WTC11 (cell line): ENCODE measurements at regions not wholly inside any gene's neighbourhood (a gene's known extent, or its start where the extent isn't known, plus 50 kb on each side); places are given as distances from the start of the nearest gene placed in this dataset.

ENCODE experiments used
- ATAC-seq: fragments of 200-7000 bp; cut with Tn5 transposase; 2 replicates; pipeline ENCODE4 v1.10.0; 2021; ENCODE audit warnings: mild to moderate bottlenecking, moderate library complexity
- CTCF ChIA-PET: fragments of 300-600 bp; sonication (Branson Sonifier 250); formaldehyde crosslinking; loops from one replicate; lab custom pipeline; 2021; ENCODE audit warnings: antibody characterized with exemption; lab: Charles Lee
- POLR2A ChIA-PET: fragments of 350-600 bp; sonication (Branson Sonifier 250); formaldehyde crosslinking; loops from one replicate; lab custom pipeline; 2021; ENCODE audit warnings: antibody characterized with exemption; lab: Charles Lee
- DNase-seq: peaks from one replicate; pipeline ENCODE4 v3.0.0; 2021; ENCODE audit warnings: low spot score
- H3K27ac Mint-ChIP-seq: 2 replicates; pipeline ENCODE4 v1.8.0; 2021; ENCODE audit warnings: mixed read lengths
- H3K27me3 Mint-ChIP-seq: 2 replicates; pipeline ENCODE4 v1.8.0; 2021; ENCODE audit warnings: low read depth, mild to moderate bottlenecking, moderate library complexity, mixed read lengths
- H3K36me3 Mint-ChIP-seq: 2 replicates; pipeline ENCODE4 v1.8.0; 2021; ENCODE audit warnings: mixed read lengths
- H3K4me1 Mint-ChIP-seq: 2 replicates; pipeline ENCODE4 v1.8.0; 2022; ENCODE audit warnings: mixed read lengths
- H3K4me3 Mint-ChIP-seq: 2 replicates; pipeline ENCODE4 v1.8.0; 2021; ENCODE audit warnings: mild to moderate bottlenecking, moderate library complexity, mixed read lengths
- H3K9me3 Mint-ChIP-seq: 2 replicates; pipeline ENCODE4 v1.8.0; 2021; ENCODE audit warnings: mixed read lengths
- ATF1 ChIP-seq: sonication (generic); formaldehyde crosslinking; IDR thresholded peaks from 2 replicates; pipeline ENCODE4 v1.8.1; 2023; ENCODE audit warnings: mild to moderate bottlenecking, moderate library complexity, missing genetic modification reagents
- ATF2 ChIP-seq: sonication (generic); formaldehyde crosslinking; IDR thresholded peaks from 2 replicates; pipeline ENCODE4 v1.8.1; 2022; ENCODE audit warnings: low read depth, missing genetic modification reagents, borderline replicate concordance
- E2F1 ChIP-seq: sonication (generic); formaldehyde crosslinking; IDR thresholded peaks from 2 replicates; pipeline ENCODE4 v1.8.0; 2022; ENCODE audit warnings: mild to moderate bottlenecking, missing genetic modification reagents
- ELF4 ChIP-seq: sonication (generic); formaldehyde crosslinking; IDR thresholded peaks from 2 replicates; pipeline ENCODE4 v1.8.1; 2022; ENCODE audit warnings: low read depth, mild to moderate bottlenecking, moderate library complexity, missing genetic modification reagents
- EMX1 ChIP-seq: fragments of 250-450 bp; sonication (Bioruptor Pico); IDR thresholded peaks from 2 replicates; pipeline ENCODE4 v1.8.0; 2021; ENCODE audit warnings: mild to moderate bottlenecking
- GABPB1 ChIP-seq: sonication (generic); formaldehyde crosslinking; IDR thresholded peaks from 2 replicates; pipeline ENCODE4 v1.8.1; 2023; ENCODE audit warnings: mild to moderate bottlenecking, missing genetic modification reagents
- IRF1 ChIP-seq: sonication (generic); formaldehyde crosslinking; IDR thresholded peaks from 2 replicates; pipeline ENCODE4 v1.8.0; 2023; ENCODE audit warnings: missing genetic modification reagents
- IRF2 ChIP-seq: sonication (generic); formaldehyde crosslinking; IDR thresholded peaks from 2 replicates; pipeline ENCODE4 v1.8.0; 2022; ENCODE audit warnings: low read depth, missing genetic modification reagents, borderline replicate concordance
- KAT7 ChIP-seq: sonication (generic); formaldehyde crosslinking; IDR thresholded peaks from 2 replicates; pipeline ENCODE4 v1.8.1; 2023; ENCODE audit warnings: missing genetic modification reagents, mild to moderate bottlenecking, borderline replicate concordance
- MLX ChIP-seq: sonication (generic); formaldehyde crosslinking; IDR thresholded peaks from 2 replicates; pipeline ENCODE4 v1.8.1; 2023; ENCODE audit warnings: mild to moderate bottlenecking, missing genetic modification reagents, moderate library complexity
- NFATC4 ChIP-seq: fragments of 250-450 bp; sonication (Bioruptor Pico); IDR thresholded peaks from 2 replicates; pipeline ENCODE4 v1.9.0; 2021; ENCODE audit warnings: mild to moderate bottlenecking
- NFYB ChIP-seq: sonication (generic); formaldehyde crosslinking; conservative IDR thresholded peaks from 2 replicates; pipeline ENCODE4 v1.8.0; 2022; ENCODE audit warnings: low read depth, missing genetic modification reagents
- STAT6 ChIP-seq: sonication (generic); formaldehyde crosslinking; conservative IDR thresholded peaks from 2 replicates; pipeline ENCODE4 v1.8.1; 2023; ENCODE audit warnings: mild to moderate bottlenecking, low read depth, missing genetic modification reagents, moderate library complexity
- TEAD1 ChIP-seq: sonication (generic); formaldehyde crosslinking; IDR thresholded peaks from 2 replicates; pipeline ENCODE4 v1.8.0; 2022; ENCODE audit warnings: mild to moderate bottlenecking, missing genetic modification reagents
- TP53 ChIP-seq: sonication (generic); formaldehyde crosslinking; IDR thresholded peaks from 2 replicates; pipeline ENCODE4 v1.8.1; 2023; ENCODE audit warnings: mild to moderate bottlenecking, missing genetic modification reagents
- ZNF121 ChIP-seq: sonication (generic); formaldehyde crosslinking; IDR thresholded peaks from 2 replicates; pipeline ENCODE4 v1.8.0; 2023; ENCODE audit warnings: missing genetic modification reagents
- ZNF138 ChIP-seq: sonication (generic); formaldehyde crosslinking; conservative IDR thresholded peaks from 2 replicates; pipeline ENCODE4 v1.8.1; 2022; ENCODE audit warnings: mild to moderate bottlenecking, moderate library complexity, missing genetic modification reagents
- ZNF512 ChIP-seq: sonication (generic); formaldehyde crosslinking; IDR thresholded peaks from 2 replicates; pipeline ENCODE4 v1.8.1; 2022; ENCODE audit warnings: missing genetic modification reagents, borderline replicate concordance
- ZSCAN18 ChIP-seq: fragments of 250-450 bp; sonication (Bioruptor Pico); IDR thresholded peaks from 2 replicates; pipeline ENCODE4 v2.1.2; 2022; ENCODE audit warnings: mild to moderate bottlenecking, moderate library complexity

GRCh38 chr13:37927561-37927960 is 58.0 kb upstream of the TRPC4 start:
- no peak for ATAC-seq
- POLR2A ChIA-PET = interaction anchor here (0.6 kb wide), 1 partner anchor 245 kb away, joined by 3 read pairs; no protein-coding TSS in a partner anchor
- H3K4me1 Mint-ChIP-seq = peaks cover 39% of the 10 kb centered on the region

GRCh38 chr13:37925878-37926473 is 56.4 kb upstream of the TRPC4 start:
- H3K27me3 Mint-ChIP-seq = no peaks in the 10 kb centered on the region
- no peaks in the 10 kb centered on the region for H3K9me3 Mint-ChIP-seq
- CTCF ChIA-PET = interaction anchor here (1.7 kb wide), 1 partner anchor 9 kb away, joined by 4 read pairs; no protein-coding TSS in a partner anchor
- peaks cover 38% of the 10 kb centered on the region for H3K4me1 Mint-ChIP-seq
- no peak for DNase-seq
- peaks cover 12% of the 10 kb centered on the region; the same call in 1 of the 2 replicates for H3K36me3 Mint-ChIP-seq
- POLR2A ChIA-PET = no interaction called here
- no peak for ATAC-seq
- H3K4me3 Mint-ChIP-seq = no peak overlapping the region
- no peak overlapping the region for H3K27ac Mint-ChIP-seq
- TF ChIP-seq ATF2 (CRISPR knock-in tag) = no peak
- TF ChIP-seq STAT6 (CRISPR knock-in tag) = no peak
- no peak for TF ChIP-seq NFYB
- TF ChIP-seq KAT7 (CRISPR knock-in tag) = no peak
- no peak for TF ChIP-seq EMX1 (CRISPR knock-in tag)
- TF ChIP-seq TP53 = no peak
- no peak for TF ChIP-seq IRF1
- TF ChIP-seq MLX (CRISPR knock-in tag) = no peak
- no peak for TF ChIP-seq TEAD1 (CRISPR knock-in tag)
- TF ChIP-seq NFATC4 (CRISPR knock-in tag) = no peak

More at GRCh38 chr13:37927561-37927960, 58.0 kb upstream of the TRPC4 start:
- no peak for DNase-seq
- H3K36me3 Mint-ChIP-seq = peaks cover 11% of the 10 kb centered on the region; the same call in 1 of the 2 replicates
- H3K27me3 Mint-ChIP-seq = no peaks in the 10 kb centered on the region
- no peak overlapping the region for H3K4me3 Mint-ChIP-seq
- TF ChIP-seq IRF2 (CRISPR knock-in tag) = no peak
- no peak for TF ChIP-seq ELF4 (CRISPR knock-in tag)
- TF ChIP-seq NFYB = no peak
- no peak for TF ChIP-seq GABPB1
- TF ChIP-seq ZNF512 (CRISPR knock-in tag) = no peak
- no peak for TF ChIP-seq IRF1
- no peak for TF ChIP-seq ZNF121 (CRISPR knock-in tag)
- TF ChIP-seq ATF1 = no peak
- TF ChIP-seq E2F1 (CRISPR knock-in tag) = no peak
- no peak for TF ChIP-seq ZNF138 (CRISPR knock-in tag)
- no peak for TF ChIP-seq ZSCAN18 (CRISPR knock-in tag)
- TF ChIP-seq, all 79 proteins: peak for 0
- CTCF ChIA-PET = interaction anchor here (1.3 to 1.4 kb wide), 3 partner anchors 8 to 58 kb away, joined by 3 to 5 read pairs (median 3); no protein-coding TSS in a partner anchor
- Mint-ChIP-seq H3K9me3 (no peaks in the 10 kb centered on the region), H3K27ac (no peak overlapping the region)
